ENCODE measurements at regions not wholly inside any gene's neighbourhood (a gene's known extent, or its start where the extent isn't known, plus 50 kb on each side); places are given as distances from the start of the nearest gene placed in this dataset.

GRCh38 chr3:30945291-30945690, 50.8 kb upstream of the GADL1 start:
- no peak for DNase-seq

- peak; percentile 68 for DNase-seq
Measured at GRCh38 chr3:30948426-30948825, 54.0 kb upstream of the GADL1 start.

- DNase-seq: no peak
Measured at GRCh38 chr3:30951826-30952225, 57.4 kb upstream of the GADL1 start.

- no peak for DNase-seq
Measured at GRCh38 chr3:30952786-30953185, 58.3 kb upstream of the GADL1 start.

GRCh38 chr3:30954426-30954825, 60.0 kb upstream of the GADL1 start:
- no peak for DNase-seq

- peak; percentile 16 for DNase-seq
Measured at GRCh38 chr3:30962084-30962483, 67.6 kb upstream of the GADL1 start.

GRCh38 chr3:30962493-30962892, 68.0 kb upstream of the GADL1 start:
- DNase-seq: no peak

GRCh38 chr3:30963223-30963722, 68.8 kb upstream of the GADL1 start:
- no peak for DNase-seq

GRCh38 chr3:30964612-30965011, 70.2 kb upstream of the GADL1 start:
- no peak for DNase-seq

- no peak for DNase-seq
Measured at GRCh38 chr3:30966896-30967295, 72.4 kb upstream of the GADL1 start.

- no peak for DNase-seq
Measured at GRCh38 chr3:30970183-30970582, 75.7 kb upstream of the GADL1 start.

- no peak for DNase-seq
Measured at GRCh38 chr3:30972449-30972848, 78.0 kb upstream of the GADL1 start.

GRCh38 chr3:30974071-30974470, 79.6 kb upstream of the GADL1 start:
- DNase-seq: no peak

GRCh38 chr3:30977592-30977991, 83.1 kb upstream of the GADL1 start:
- no peak for DNase-seq

- no peak for DNase-seq
Measured at GRCh38 chr3:30980993-30981392, 86.5 kb upstream of the GADL1 start.

- no peak for DNase-seq
Measured at GRCh38 chr3:30982416-30983075, 88.1 kb upstream of the GADL1 start.

- DNase-seq: no peak
Measured at GRCh38 chr3:30984855-30985749, 90.6 kb upstream of the GADL1 start.

- DNase-seq: no peak
Measured at GRCh38 chr3:30986551-30986950, 92.1 kb upstream of the GADL1 start.

GRCh38 chr3:30988769-30989168, 94.3 kb upstream of the GADL1 start:
- DNase-seq: no peak

- DNase-seq: no peak
Measured at GRCh38 chr3:30989276-30990030, 95.0 kb upstream of the GADL1 start.

GRCh38 chr3:30996467-30996866, 102.0 kb upstream of the GADL1 start:
- no peak for DNase-seq

GRCh38 chr3:31002730-31003129, 108.3 kb upstream of the GADL1 start:
- peak; percentile 38 for DNase-seq

- DNase-seq: peak; percentile 40
Measured at GRCh38 chr3:31004025-31004678, 109.7 kb upstream of the GADL1 start.

Data from inflammatory macrophage treated with lipopolysaccharide for 4 hours (primary cell).